Superior temporal gyrus (tissue), 1 donor: ENCODE measurements at regions not wholly inside any gene's neighbourhood (a gene's known extent, or its start where the extent isn't known, plus 50 kb on each side); places are given as distances from the start of the nearest gene placed in this dataset.
A peak's percentile ranks its signal among the peaks of the same experiment; 100 is the strongest.
"Not testable (repeated sequence)": the region's sequence is repeated elsewhere in the genome, so short reads cannot be mapped to it uniquely, and the experiment has no call there.

ENCODE experiments used
- DNase-seq: peaks from one replicate; pipeline ENCODE4 v3.0.0-alpha.2; 2016; ENCODE audit errors: extremely low spot score

GRCh38 chr16:26710450-26710849, 356.3 kb upstream of the C16orf82 start:
- no peak for DNase-seq

- DNase-seq = no peak
Observed at GRCh38 chr16:26712876-26713275, 353.9 kb upstream of the C16orf82 start.

- no peak for DNase-seq
Observed at GRCh38 chr16:26715969-26716368, 350.8 kb upstream of the C16orf82 start.

- no peak for DNase-seq
Observed at GRCh38 chr16:26717826-26718225, 348.9 kb upstream of the C16orf82 start.

GRCh38 chr16:26721290-26721689, 345.4 kb upstream of the C16orf82 start:
- DNase-seq = no peak

- not testable (repeated sequence) for DNase-seq
Observed at GRCh38 chr16:26721957-26722356, 344.8 kb upstream of the C16orf82 start.

- no peak for DNase-seq
Observed at GRCh38 chr16:26724189-26724588, 342.5 kb upstream of the C16orf82 start.

- DNase-seq = no peak
Observed at GRCh38 chr16:26727848-26728247, 338.9 kb upstream of the C16orf82 start.

GRCh38 chr16:26729951-26730541, 336.7 kb upstream of the C16orf82 start:
- no peak for DNase-seq

GRCh38 chr16:26731729-26732128, 335.0 kb upstream of the C16orf82 start:
- no peak for DNase-seq

- no peak for DNase-seq
Observed at GRCh38 chr16:26733710-26734109, 333.0 kb upstream of the C16orf82 start.

GRCh38 chr16:26735521-26735920, 331.2 kb upstream of the C16orf82 start:
- no peak for DNase-seq

GRCh38 chr16:26736084-26736483, 330.6 kb upstream of the C16orf82 start:
- no peak for DNase-seq

- no peak for DNase-seq
Observed at GRCh38 chr16:26740771-26741170, 326.0 kb upstream of the C16orf82 start.

- no peak for DNase-seq
Observed at GRCh38 chr16:26742040-26742439, 324.7 kb upstream of the C16orf82 start.

- DNase-seq = no peak
Observed at GRCh38 chr16:26744430-26744829, 322.3 kb upstream of the C16orf82 start.

- DNase-seq = no peak
Observed at GRCh38 chr16:26747760-26748159, 319.0 kb upstream of the C16orf82 start.

GRCh38 chr16:26749072-26749471, 317.7 kb upstream of the C16orf82 start:
- no peak for DNase-seq

GRCh38 chr16:26752166-26752565, 314.6 kb upstream of the C16orf82 start:
- no peak for DNase-seq

- no peak for DNase-seq
Observed at GRCh38 chr16:26756633-26757032, 310.1 kb upstream of the C16orf82 start.

- DNase-seq = no peak
Observed at GRCh38 chr16:26762594-26762993, 304.1 kb upstream of the C16orf82 start.

GRCh38 chr16:26765087-26765486, 301.6 kb upstream of the C16orf82 start:
- DNase-seq = no peak

GRCh38 chr16:26768385-26769010, 298.2 kb upstream of the C16orf82 start:
- DNase-seq = peak; percentile 44

- DNase-seq = no peak
Observed at GRCh38 chr16:26770547-26770946, 296.2 kb upstream of the C16orf82 start.
